HG03039 (cell line): ENCODE measurements at regions not wholly inside any gene's neighbourhood (a gene's known extent, or its start where the extent isn't known, plus 50 kb on each side); places are given as distances from the start of the nearest gene placed in this dataset.

Experiments used
- ATAC-seq: cut with Tn5 transposase; IDR thresholded peaks from one replicate; pipeline ENCODE4 v1.9.1; 2021; ENCODE audit warnings: mild to moderate bottlenecking, moderate library complexity; ENCODE audit not compliant: unreplicated experiment

- ATAC-seq = peak; percentile 49
These were observed 113.4 kb upstream of the FAM241A start for GRCh38 chr4:112031712-112032328.

- ATAC-seq = no peak
These were observed 108.4 kb upstream of the FAM241A start for GRCh38 chr4:112036886-112037285.

DNA sequence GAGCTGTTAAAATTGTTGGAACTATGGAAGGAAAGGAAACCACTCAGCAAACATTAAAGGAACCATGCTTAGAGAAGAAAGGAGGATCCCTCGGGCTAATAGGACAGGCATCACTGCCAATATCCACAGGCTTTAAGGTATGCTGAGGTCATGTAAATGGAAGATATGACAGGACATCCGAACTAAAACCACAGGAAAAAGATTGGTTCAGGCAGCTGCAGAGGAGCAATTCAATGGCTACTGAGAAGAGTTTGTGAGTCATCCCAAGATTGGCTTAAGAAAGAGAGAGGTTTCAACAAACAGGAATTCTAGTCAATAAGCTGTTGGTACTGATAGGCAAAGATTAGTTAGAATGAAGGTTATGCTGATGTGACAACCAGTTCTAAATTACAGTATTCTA, 106.4 kb upstream of the FAM241A start:
- ATAC-seq = no peak

DNA sequence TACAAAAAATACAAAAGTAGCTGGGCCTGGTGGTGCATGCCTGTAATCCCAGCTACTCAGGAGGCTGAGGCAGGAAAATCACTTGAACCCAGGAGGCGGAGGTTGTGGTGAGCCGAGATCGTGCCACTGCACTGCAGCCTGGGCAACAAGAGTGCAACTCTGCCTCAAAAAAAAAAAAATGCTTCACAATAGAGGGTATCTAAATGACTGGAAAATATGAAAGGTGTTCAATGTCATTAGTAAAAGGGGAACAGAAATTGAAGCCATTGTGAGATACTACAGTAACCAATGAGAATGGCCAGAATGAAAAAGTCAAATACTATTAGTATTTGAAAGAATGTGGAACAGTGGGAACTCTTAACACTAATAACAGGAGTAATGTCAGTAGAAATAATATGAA, 96.1 kb upstream of the FAM241A start:
- ATAC-seq = peak; percentile 74

- ATAC-seq = no peak
These were observed 91.4 kb upstream of the FAM241A start for GRCh38 chr4:112053825-112054350.

- no peak for ATAC-seq
These were observed 90.2 kb upstream of the FAM241A start for GRCh38 chr4:112055100-112055499.

- no peak for ATAC-seq
These were observed 87.8 kb upstream of the FAM241A start for GRCh38 chr4:112057470-112057869.

- ATAC-seq = no peak
These were observed 86.8 kb upstream of the FAM241A start for GRCh38 chr4:112058433-112058832.

DNA sequence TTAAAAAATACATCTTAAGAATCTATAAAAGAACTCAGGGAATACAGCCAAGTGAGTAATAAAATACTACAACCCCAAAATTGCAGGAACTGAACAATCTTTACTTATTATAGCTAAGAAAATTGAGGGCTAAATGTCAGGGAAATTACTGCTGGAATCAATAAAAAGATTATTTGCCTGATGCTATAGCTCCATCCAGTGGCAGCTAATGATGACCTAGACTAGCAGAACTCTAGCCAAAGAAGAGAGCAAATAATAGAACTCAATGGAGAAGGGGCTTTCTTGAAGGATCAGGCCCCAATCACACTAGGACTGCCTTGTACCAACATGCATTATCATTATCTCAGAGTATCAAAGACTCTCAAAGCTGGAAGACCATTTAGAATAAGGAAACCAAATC, 85.0 kb upstream of the FAM241A start:
- no peak for ATAC-seq

- ATAC-seq = no peak
These were observed 83.9 kb upstream of the FAM241A start for GRCh38 chr4:112061207-112061817.

- ATAC-seq = no peak
These were observed 82.0 kb upstream of the FAM241A start for GRCh38 chr4:112063260-112063659.

GRCh38 chr4:112069110-112069509, 76.1 kb upstream of the FAM241A start:
- no peak for ATAC-seq

DNA sequence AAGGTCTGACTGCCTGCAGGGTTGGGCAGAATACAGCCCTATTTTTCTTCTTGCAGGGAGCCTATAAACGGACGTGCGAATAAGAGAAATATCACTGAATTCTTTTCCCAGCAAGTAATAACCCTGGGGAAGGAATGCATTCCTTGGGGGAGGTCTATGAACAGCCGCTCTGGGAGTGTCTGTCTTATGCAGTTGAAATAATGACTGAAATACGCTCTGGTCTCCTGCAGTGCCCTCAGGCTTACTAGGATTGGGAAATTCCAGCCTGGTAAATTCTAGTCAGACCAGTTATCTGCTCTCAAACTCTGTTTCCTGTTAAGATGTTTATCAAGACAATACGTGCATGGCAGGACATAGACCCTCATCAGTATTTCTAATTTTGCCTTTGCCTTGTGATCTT, 72.1 kb upstream of the FAM241A start:
- no peak for ATAC-seq

- ATAC-seq = peak; percentile 79
These were observed 70.0 kb upstream of the FAM241A start for GRCh38 chr4:112075129-112075753.

DNA sequence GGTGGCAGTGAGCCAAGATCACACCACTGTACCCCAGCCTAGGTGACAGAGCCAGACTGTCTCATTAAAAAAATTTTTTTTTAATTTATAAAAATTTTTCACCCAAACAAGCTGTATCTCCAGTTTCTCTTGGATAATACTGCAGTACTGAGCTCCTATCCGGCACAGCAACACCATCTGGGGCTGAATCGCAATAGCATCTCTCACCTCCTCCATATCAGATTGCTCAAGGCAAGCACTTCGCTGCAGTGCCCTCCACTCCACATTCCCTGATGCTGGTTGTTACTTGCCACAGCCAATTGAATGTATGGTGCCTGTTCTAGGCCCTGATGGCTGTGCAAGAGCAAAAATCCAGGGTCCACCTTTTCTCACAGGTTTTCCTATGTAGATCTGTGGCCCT, 69.3 kb upstream of the FAM241A start:
- no peak for ATAC-seq

DNA sequence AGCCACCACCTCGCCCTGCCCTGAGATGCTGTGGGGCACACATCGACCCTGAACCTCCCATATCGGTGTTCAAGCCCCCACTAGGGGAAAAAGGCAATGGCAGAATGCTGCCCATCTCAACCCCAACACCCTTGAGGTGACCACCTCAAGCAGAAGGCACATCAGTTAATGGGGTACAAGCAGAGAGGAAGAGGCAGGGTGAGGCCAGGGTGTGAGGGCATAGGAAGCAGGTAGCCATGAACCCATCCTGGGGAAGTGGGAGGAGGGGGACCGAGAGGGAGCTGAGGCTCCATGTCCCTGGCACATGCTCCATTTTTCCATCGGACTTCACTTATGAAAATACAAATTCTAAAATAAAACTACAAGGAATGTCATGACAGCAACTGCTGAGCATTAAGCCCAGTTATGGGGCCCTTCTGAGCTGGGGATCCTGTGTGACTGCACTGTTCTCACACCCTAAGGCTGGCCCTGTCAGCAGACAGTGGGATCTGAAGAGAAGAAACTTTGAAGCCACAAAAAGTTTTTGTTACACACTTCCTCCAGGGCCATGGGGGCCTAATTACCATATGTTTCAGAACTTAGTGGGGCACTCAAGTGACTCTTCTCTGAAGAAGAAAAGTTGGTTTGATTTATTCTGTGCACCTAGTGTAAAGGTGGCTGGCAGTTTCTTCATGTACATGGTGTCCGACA, 68.2 kb upstream of the FAM241A start:
- no peak for ATAC-seq

DNA sequence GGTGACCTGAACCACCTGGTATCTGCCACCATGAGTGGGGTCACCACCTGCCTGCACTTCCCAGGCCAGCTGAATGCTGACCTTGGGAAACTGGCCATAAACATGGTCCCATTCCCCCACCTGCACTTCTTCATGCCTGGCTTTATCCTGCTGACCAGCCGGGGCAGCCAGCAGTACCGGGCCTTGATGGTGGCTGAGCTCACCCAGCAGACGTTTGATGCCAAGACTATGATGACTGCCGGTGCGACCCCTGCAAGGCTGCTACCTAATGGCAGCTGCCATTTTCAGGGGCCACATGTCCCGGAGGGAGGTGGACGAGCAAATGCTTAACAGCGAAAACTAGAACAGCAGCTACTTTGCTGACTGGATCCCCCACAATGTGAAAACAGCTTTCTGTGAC, 67.5 kb upstream of the FAM241A start:
- ATAC-seq = no peak

GRCh38 chr4:112082954-112083586, 62.2 kb upstream of the FAM241A start:
- ATAC-seq = no peak

DNA sequence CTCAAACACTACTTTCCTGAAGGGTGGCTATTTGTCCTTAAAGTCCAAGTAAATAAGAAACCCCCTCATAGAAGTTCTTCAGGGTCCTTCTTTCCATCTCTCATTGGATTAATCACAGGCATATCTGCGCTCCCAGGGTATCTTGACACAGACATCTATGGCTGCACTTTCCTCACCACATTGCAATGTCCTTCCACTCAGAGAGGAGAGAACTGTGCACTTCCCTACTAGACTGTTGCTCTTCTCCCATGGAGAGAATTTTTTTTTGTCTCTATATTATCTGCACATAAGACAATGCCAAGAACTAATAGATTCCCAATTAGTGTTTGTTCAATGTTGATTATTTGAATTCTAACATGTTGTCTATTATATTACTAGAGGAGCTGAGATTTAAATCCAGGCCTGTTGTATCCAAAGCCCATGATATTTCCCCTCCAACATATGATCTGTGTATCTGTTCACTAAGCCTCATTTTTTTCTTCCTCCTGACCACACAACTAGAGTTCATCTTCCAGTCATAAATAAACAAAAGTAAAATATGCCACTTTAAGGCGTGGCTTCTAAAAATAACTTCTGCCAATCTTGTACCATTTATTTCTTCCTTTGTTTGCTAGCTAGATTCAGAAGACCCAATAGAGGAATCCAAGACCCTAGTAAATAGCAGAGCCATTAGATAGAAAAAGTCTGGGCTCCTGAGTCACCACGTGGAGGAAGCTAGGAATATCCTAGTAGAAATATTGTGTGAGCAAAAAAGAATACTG, 61.5 kb upstream of the FAM241A start:
- no peak for ATAC-seq
